HG02588 (cell line): ENCODE measurements at regions not wholly inside any gene's neighbourhood (a gene's known extent, or its start where the extent isn't known, plus 50 kb on each side); places are given as distances from the start of the nearest gene placed in this dataset.

ENCODE experiments used
- ATAC-seq: cut with Tn5 transposase; IDR thresholded peaks from one replicate; pipeline ENCODE4 v1.9.1; 2021; ENCODE audit warnings: mild to moderate bottlenecking, moderate library complexity; ENCODE audit not compliant: unreplicated experiment

GRCh38 chr18:25001803-25002202 is 350.2 kb downstream of the ZNF521 start:
- no peak for ATAC-seq

GRCh38 chr18:25005541-25006403 is 346.2 kb downstream of the ZNF521 start:
- ATAC-seq, result no peak

GRCh38 chr18:25010623-25011374 is 341.2 kb downstream of the ZNF521 start:
- no peak for ATAC-seq
